ENCODE measurements at regions not wholly inside any gene's neighbourhood (a gene's known extent, or its start where the extent isn't known, plus 50 kb on each side); places are given as distances from the start of the nearest gene placed in this dataset.

- Histone ChIP-seq H3K4me2 (no peak overlapping the region), H3K4me3 (no peak overlapping the region), H3K27ac (no peak overlapping the region), H3K4me1 (peaks cover 21% of the 10 kb centered on the region), H3K9me3 (no peaks in the 10 kb centered on the region)
- TF ChIP-seq PBX3 (IDR thresholded peaks at IDR 0.05) = no peak
- TF ChIP-seq ZFP36 (IDR thresholded peaks at IDR 0.05; ENCODE audit: borderline replicate concordance, partially characterized antibody) = peak; percentile 33
- FAIRE-seq (no peak), DNase-seq (ENCODE audit: low read depth in 1 of 2, low spot score in 1 of 2) (no peak), ATAC-seq (no peak)
- ChIA-PET POLR2A (no interaction called here), CTCF (interaction anchor here (4.8 kb wide), 1 partner anchor 7 kb away, joined by 26 read pairs; no protein-coding TSS in a partner anchor)
- WGBS (ENCODE audit: missing lambda C conversion rate) = 10% methylated on average over 4 of the region's 4 CpGs
Measured at GRCh38 chr13:24027494-24027893, 130.2 kb upstream of the C1QTNF9B start.

- peak; percentile 30 to 39; a peak in 5 of 6 replicates for ATAC-seq
- peak overlapping the region; percentile 76 for H3K4me2 ChIP-seq
- CTCF ChIA-PET = interaction anchor here (1.2 to 4.8 kb wide), 2 partner anchors 12 to 971 kb away, joined by 3 to 26 read pairs; no protein-coding TSS in a partner anchor
Measured at GRCh38 chr13:24032252-24032651, 128.3 kb upstream of the SPATA13 start.

GRCh38 chr13:24032674-24033073 lies 127.8 kb upstream of the SPATA13 start:
- DNase-seq (ENCODE audit: low read depth in 1 of 2, low spot score in 1 of 2) = peak in 1 of 2 experiments; percentile 28
- no peak for FAIRE-seq
- ChIA-PET POLR2A (no interaction called here), CTCF (interaction anchor here (0.9 kb wide), 1 partner anchor 12 kb away, joined by 3 read pairs; no protein-coding TSS in a partner anchor)
- no peak overlapping the region for H3K4me3 ChIP-seq
- peak; percentile 59 to 70; a peak in 5 of 6 replicates for ATAC-seq
- no peaks in the 10 kb centered on the region for H3K9me3 ChIP-seq
- H3K27ac ChIP-seq = peak overlapping the region; percentile 81 to 86
- peak overlapping the region; percentile 76 for H3K4me2 ChIP-seq
- TF ChIP-seq FOSL2 (IDR thresholded peaks at IDR 0.05) = no peak
- peak; percentile 41; the same call in 1 of the 2 replicates for TF ChIP-seq FOSL2 (CRISPR knock-in tag; IDR thresholded peaks at IDR 0.05)
- no peak for TF ChIP-seq HEYL (CRISPR knock-in tag; IDR thresholded peaks at IDR 0.05)
- peaks cover 38% of the 10 kb centered on the region for H3K4me1 ChIP-seq
- WGBS (ENCODE audit: missing lambda C conversion rate) = 0% methylated on average over 2 of the region's 2 CpGs

More at GRCh38 chr13:24032252-24032651, 128.3 kb upstream of the SPATA13 start:
- POLR2A ChIA-PET = no interaction called here
- Histone ChIP-seq H3K4me3 (no peak overlapping the region), H3K27ac (peak overlapping the region; percentile 81 to 86), H3K4me1 (peaks cover 38% of the 10 kb centered on the region), H3K9me3 (no peaks in the 10 kb centered on the region)
- FAIRE-seq (no peak), DNase-seq (ENCODE audit: low read depth in 1 of 2, low spot score in 1 of 2) (no peak)
- TF ChIP-seq ZNF302 (CRISPR knock-in tag; IDR thresholded peaks at IDR 0.05) (no peak), MYC (IDR thresholded peaks at IDR 0.05; ENCODE audit: borderline replicate concordance, low read length) (no peak), JUNB (IDR thresholded peaks at IDR 0.05) (no peak), PBX3 (IDR thresholded peaks at IDR 0.05) (no peak), NR3C1 (IDR thresholded peaks at IDR 0.05) (no peak)
- 4% methylated on average over 2 of the region's 2 CpGs for WGBS (ENCODE audit: missing lambda C conversion rate)

GRCh38 chr13:24033527-24034302 lies 126.8 kb upstream of the SPATA13 start:
- DNase-seq (ENCODE audit: low read depth in 1 of 2, low spot score in 1 of 2) (no peak), ATAC-seq (no peak), FAIRE-seq (no peak)
- ChIA-PET POLR2A (no interaction called here), CTCF (interaction anchor here (0.9 to 1.7 kb wide), 3 partner anchors 13 to 20 kb away, joined by 3 to 9 read pairs (median 8); no protein-coding TSS in a partner anchor)
- WGBS (ENCODE audit: missing lambda C conversion rate) = 61% methylated on average over 9 of the region's 11 CpGs
- H3K27ac ChIP-seq = peak overlapping the region; percentile 81 to 86
- H3K4me1 ChIP-seq = peaks cover 39% of the 10 kb centered on the region
- no peak for TF ChIP-seq JUNB (IDR thresholded peaks at IDR 0.05)
- no peak for TF ChIP-seq REST (IDR thresholded peaks at IDR 0.05)
- no peak for TF ChIP-seq MYC (IDR thresholded peaks at IDR 0.05; ENCODE audit: borderline replicate concordance, low read length)
- TF ChIP-seq KDM1A (IDR thresholded peaks at IDR 0.05; ENCODE audit: low read depth) = no peak
- no peak for TF ChIP-seq HES2 (IDR thresholded peaks at IDR 0.05)
- TF ChIP-seq MAZ (IDR thresholded peaks at IDR 0.05; ENCODE audit: borderline replicate concordance, low read depth, low read length) = no peak
- no peak for TF ChIP-seq NR3C1 (IDR thresholded peaks at IDR 0.05)
- TF ChIP-seq ZC3H11A (IDR thresholded peaks at IDR 0.05) = no peak
- no peak for TF ChIP-seq MAX (IDR thresholded peaks at IDR 0.05)
- TF ChIP-seq BHLHE40 (IDR thresholded peaks at IDR 0.05; ENCODE audit: low read depth, low read length) = no peak
- TF ChIP-seq HOXA7 (CRISPR knock-in tag; IDR thresholded peaks at IDR 0.05) = no peak
- TF ChIP-seq ZFP36 (IDR thresholded peaks at IDR 0.05; ENCODE audit: borderline replicate concordance, partially characterized antibody) = no peak
- TF ChIP-seq HOXB5 (CRISPR knock-in tag; IDR thresholded peaks at IDR 0.05) = no peak
- no peak for TF ChIP-seq HDAC2 (IDR thresholded peaks at IDR 0.05)
- TF ChIP-seq NPAS2 (CRISPR knock-in tag; IDR thresholded peaks at IDR 0.05; ENCODE audit: borderline replicate concordance) = no peak
- no peak for TF ChIP-seq JUN (IDR thresholded peaks at IDR 0.05)
- H3K4me2 ChIP-seq = peak overlapping the region; percentile 76
- no peaks in the 10 kb centered on the region for H3K9me3 ChIP-seq
- no peak overlapping the region for H3K4me3 ChIP-seq
